ENCODE measurements at regions not wholly inside any gene's neighbourhood (a gene's known extent, or its start where the extent isn't known, plus 50 kb on each side); places are given as distances from the start of the nearest gene placed in this dataset.

DNA sequence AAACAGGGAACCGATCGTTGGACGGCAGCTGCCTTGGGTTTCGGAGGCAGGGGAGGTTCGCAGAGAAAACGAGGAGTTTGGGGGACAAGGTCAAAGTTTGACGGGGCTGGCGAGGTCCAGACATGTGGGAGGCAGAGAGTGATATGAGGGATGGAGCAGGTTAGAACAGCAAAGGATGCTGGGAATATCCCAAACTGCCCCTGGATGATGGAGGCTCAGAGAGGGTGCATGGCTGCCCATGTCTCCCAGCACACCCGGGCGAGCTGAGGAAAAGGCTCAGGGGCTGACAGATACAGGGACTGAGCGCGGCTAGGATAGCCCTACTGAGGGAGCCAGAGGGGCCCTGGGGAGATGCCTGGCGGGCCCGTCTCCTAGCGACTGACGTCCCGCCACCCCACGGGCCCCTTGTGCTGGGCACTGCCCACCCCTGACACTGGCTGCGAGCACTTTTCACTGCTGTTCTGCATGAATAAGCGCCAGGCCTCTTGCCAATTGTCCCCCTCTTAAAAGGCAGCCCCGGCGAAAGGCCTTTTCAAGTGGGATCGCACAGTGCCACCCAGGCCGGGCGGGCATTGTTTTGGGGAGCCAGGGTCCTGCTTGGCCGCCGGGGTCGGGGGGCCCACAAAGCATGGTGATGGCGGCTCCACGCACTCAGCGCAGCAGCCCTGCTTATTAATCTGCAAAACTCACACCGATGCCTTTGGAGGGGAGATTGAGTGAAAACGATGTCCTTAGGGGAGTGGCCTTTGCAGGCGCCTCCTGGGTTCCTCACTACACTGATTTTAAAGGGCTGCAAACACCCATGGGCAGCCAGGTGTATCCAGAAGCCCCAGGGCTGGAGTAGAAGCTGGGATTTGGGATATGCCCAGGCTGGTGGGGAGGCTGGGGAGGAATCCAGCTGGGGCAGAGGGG, 90.0 kb upstream of the LINC01488 start:
- Histone ChIP-seq H3K9me3 (peaks cover 0 to 4% (median 0%) of the 10 kb centered on the region in 4 donors), H3K27ac (no peak overlapping the region), H3K27me3 (no peaks in the 10 kb centered on the region), H3K36me3 (no peaks in the 10 kb centered on the region), H3K4me3 (no peak overlapping the region), H3K4me1 (no peaks in the 10 kb centered on the region)
- no peak for DNase-seq
- TF ChIP-seq POLR2A (IDR thresholded peaks at IDR 0.05) = no peak
- TF ChIP-seq, protein P1, sequence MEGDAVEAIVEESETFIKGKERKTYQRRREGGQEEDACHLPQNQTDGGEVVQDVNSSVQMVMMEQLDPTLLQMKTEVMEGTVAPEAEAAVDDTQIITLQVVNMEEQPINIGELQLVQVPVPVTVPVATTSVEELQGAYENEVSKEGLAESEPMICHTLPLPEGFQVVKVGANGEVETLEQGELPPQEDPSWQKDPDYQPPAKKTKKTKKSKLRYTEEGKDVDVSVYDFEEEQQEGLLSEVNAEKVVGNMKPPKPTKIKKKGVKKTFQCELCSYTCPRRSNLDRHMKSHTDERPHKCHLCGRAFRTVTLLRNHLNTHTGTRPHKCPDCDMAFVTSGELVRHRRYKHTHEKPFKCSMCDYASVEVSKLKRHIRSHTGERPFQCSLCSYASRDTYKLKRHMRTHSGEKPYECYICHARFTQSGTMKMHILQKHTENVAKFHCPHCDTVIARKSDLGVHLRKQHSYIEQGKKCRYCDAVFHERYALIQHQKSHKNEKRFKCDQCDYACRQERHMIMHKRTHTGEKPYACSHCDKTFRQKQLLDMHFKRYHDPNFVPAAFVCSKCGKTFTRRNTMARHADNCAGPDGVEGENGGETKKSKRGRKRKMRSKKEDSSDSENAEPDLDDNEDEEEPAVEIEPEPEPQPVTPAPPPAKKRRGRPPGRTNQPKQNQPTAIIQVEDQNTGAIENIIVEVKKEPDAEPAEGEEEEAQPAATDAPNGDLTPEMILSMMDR (IDR thresholded peaks at IDR 0.05) = no peak

DNA sequence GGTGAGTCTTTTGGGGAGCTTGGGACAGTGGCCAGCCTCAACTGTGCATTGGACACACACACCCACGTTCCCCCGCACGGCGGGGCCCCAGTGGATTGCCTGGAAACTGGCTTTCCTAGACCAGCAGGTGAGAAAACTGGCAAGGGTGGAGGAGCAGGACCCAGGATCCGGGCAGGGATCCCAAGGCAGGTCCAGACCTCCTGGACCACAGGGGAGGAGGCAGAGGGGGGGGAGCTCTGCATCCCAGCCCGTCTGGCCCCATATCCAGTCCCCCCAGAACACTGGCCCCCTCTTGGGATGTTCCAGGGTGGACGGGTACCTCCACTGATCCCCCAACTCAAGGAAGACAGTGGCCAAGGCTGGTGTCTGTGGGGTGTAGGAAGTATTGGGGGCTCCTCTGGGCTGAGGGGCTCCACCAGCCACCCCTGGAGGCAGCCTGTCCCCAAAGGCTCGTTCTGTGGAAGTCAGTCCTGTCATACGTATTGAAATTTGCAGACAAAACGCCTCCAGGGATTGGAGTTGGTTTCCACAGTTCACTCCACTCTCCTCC, 89.3 kb upstream of the LINC01488 start:
- Histone ChIP-seq H3K4me1 (no peaks in the 10 kb centered on the region), H3K27ac (no peak overlapping the region), H3K36me3 (no peaks in the 10 kb centered on the region), H3K9me3 (peaks cover 0 to 4% (median 0%) of the 10 kb centered on the region in 4 donors), H3K27me3 (no peaks in the 10 kb centered on the region), H3K4me3 (no peak overlapping the region)
- TF ChIP-seq POLR2A (IDR thresholded peaks at IDR 0.05) = no peak
- TF ChIP-seq, protein P1 (IDR thresholded peaks at IDR 0.05) = no peak
- DNase-seq = no peak

DNA sequence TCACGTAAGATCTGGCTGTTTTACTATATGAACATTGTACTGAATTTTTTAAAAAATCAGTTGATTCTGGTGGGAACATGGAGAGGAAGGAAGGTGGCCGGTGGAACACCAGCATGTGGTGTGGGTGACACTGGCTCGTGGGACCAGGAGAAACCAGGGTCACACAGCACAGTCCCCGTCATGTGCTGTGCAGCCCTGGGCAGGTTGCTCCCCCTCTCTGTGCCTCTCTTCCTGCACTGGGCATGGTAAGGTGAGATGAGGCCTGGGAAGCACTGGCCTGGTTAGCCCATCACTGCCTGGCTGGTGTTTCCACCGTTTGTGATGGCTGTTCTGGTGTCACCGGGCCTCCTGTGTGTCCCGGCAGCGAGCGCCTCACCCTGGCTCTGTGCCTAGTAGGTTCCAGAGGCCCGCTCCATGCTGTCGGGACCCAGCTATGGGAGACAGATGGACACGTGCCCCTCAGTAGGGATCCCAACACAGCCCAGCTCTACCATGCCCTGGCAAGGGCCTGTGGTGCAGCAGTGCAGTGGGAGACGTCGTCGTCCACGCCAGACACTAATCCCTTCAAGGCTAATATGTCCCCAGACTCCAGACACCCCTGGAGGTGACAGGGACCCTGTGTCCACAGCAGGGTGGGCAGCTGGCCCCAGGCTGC, 88.2 kb upstream of the LINC01488 start:
- Histone ChIP-seq H3K27ac (no peak overlapping the region), H3K27me3 (no peaks in the 10 kb centered on the region), H3K36me3 (no peaks in the 10 kb centered on the region), H3K4me1 (no peaks in the 10 kb centered on the region), H3K9me3 (peaks cover 0 to 3% (median 0%) of the 10 kb centered on the region in 4 donors), H3K4me3 (no peak overlapping the region)
- TF ChIP-seq POLR2A (IDR thresholded peaks at IDR 0.05) = no peak
- TF ChIP-seq, protein P1 (IDR thresholded peaks at IDR 0.05) = no peak
- DNase-seq = no peak

DNA sequence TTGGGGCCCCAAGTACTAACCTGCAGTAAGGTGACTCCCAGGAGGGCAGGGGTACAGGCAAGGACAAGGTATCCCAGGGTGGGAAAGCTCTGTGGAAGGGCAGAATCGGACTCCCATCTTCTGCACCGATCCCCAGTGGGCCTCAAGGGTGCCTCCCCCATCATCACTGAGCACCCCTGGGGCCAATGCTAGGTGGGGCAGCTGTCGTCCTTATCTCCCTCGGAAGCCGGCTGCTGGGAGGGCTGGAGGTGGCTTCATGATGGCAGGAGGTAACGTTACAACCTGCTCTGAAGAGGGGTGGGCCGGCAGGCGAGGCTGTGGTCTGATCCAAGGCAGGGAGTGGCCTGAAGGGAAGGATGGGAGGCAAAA, 87.6 kb upstream of the LINC01488 start:
- TF ChIP-seq, protein P1 (IDR thresholded peaks at IDR 0.05) = no peak
- TF ChIP-seq POLR2A (IDR thresholded peaks at IDR 0.05) = no peak
- DNase-seq = no peak
- H3K27me3 ChIP-seq = no peaks in the 10 kb centered on the region
- no peak overlapping the region for H3K4me3 ChIP-seq
- no peaks in the 10 kb centered on the region for H3K9me3 ChIP-seq
- H3K4me1 ChIP-seq = no peaks in the 10 kb centered on the region
- no peak overlapping the region for H3K27ac ChIP-seq
- H3K36me3 ChIP-seq = no peaks in the 10 kb centered on the region

DNA sequence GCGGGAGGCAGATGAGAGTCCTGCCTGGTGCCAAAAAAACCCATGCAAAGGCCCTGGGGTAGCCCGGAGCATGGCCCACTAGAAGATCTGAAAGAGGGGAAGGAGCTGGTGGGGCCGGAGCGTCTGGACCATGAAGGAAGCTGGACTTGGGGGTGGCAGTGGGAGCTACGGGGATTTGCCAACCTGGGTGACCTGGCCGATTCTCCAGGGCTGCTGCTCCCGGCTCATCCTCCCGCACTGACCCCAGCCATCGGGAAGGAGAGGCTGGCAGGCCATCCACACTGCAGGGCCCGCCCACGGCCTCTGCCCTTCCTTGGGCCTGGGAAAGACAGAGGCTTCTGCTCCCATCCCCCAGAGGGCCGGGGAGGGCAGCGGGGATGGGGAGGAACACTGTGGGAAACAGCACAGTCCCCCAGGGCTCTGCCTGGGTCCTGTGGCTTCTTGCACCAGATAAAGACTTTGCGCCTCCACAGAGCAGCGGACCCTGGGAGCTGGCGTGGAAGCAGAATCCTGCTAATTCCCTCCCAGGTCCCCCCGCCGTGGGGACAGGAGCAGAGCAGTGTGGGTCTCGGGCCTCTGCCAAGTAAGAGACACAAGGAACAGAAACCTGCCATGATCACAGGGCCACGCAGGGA, 87.1 kb upstream of the LINC01488 start:
- DNase-seq = peak in 1 of 3 donors; percentile 43
- Histone ChIP-seq H3K27me3 (no peaks in the 10 kb centered on the region), H3K27ac (no peak overlapping the region), H3K4me1 (no peaks in the 10 kb centered on the region), H3K9me3 (no peaks in the 10 kb centered on the region), H3K4me3 (no peak overlapping the region), H3K36me3 (no peaks in the 10 kb centered on the region)
- TF ChIP-seq, protein P1 (IDR thresholded peaks at IDR 0.05) = no peak
- no peak for TF ChIP-seq POLR2A (IDR thresholded peaks at IDR 0.05)

All from Peyer's patch (tissue), 4 donors.